HFF-Myc (cell line): ENCODE measurements at regions not wholly inside any gene's neighbourhood (a gene's known extent, or its start where the extent isn't known, plus 50 kb on each side); places are given as distances from the start of the nearest gene placed in this dataset.

Experiments used
- DNase-seq: peaks from one replicate; pipeline ENCODE4 v3.0.0-alpha.2; 2011; ENCODE audit warnings: low read depth; ENCODE audit errors: extremely low read depth
- H3K4me3 ChIP-seq: replicated peaks from 2 replicates; pipeline ENCODE4 v1.5.1; 2011; ENCODE audit warnings: low read depth, mild to moderate bottlenecking, control low read depth, low read length
- TF ChIP-seq, protein P1 (sequence below): IDR thresholded peaks from 2 replicates; pipeline ENCODE4 v1.5.1; 2012; ENCODE audit warnings: mild to moderate bottlenecking, low read depth, low read length, control low read depth; ENCODE audit errors: missing control alignments

DNA sequence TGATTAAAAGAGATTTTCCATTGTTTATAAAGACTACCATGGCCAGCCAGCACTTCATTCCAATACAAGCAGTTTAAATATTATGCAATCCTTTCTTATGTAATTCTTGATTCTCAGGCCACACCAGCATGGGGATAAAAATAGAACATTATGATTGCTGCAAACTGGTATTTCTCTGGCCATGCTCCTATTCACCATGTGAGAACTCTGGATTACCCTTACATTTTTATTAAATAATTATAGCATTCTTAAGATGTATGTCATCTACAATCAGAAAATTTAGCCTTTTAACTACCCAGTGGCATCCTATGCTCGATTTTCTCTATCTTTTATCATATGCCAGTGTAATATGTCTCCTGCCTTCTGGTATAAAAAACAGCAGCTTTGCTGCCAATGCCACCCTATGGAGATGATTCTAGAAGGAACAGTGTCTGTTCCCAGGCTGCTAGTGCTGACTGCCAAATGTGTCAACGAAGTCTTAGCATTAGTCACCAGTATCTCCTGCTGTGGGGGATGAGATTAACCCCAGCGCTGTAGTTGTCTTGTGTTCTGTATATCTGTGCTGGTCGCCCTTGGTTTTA lies 501.4 kb downstream of the BCKDHB start:
- TF ChIP-seq, protein P1, sequence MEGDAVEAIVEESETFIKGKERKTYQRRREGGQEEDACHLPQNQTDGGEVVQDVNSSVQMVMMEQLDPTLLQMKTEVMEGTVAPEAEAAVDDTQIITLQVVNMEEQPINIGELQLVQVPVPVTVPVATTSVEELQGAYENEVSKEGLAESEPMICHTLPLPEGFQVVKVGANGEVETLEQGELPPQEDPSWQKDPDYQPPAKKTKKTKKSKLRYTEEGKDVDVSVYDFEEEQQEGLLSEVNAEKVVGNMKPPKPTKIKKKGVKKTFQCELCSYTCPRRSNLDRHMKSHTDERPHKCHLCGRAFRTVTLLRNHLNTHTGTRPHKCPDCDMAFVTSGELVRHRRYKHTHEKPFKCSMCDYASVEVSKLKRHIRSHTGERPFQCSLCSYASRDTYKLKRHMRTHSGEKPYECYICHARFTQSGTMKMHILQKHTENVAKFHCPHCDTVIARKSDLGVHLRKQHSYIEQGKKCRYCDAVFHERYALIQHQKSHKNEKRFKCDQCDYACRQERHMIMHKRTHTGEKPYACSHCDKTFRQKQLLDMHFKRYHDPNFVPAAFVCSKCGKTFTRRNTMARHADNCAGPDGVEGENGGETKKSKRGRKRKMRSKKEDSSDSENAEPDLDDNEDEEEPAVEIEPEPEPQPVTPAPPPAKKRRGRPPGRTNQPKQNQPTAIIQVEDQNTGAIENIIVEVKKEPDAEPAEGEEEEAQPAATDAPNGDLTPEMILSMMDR, result no peak
- DNase-seq, result peak; percentile 20
- no peak overlapping the region for H3K4me3 ChIP-seq

DNA sequence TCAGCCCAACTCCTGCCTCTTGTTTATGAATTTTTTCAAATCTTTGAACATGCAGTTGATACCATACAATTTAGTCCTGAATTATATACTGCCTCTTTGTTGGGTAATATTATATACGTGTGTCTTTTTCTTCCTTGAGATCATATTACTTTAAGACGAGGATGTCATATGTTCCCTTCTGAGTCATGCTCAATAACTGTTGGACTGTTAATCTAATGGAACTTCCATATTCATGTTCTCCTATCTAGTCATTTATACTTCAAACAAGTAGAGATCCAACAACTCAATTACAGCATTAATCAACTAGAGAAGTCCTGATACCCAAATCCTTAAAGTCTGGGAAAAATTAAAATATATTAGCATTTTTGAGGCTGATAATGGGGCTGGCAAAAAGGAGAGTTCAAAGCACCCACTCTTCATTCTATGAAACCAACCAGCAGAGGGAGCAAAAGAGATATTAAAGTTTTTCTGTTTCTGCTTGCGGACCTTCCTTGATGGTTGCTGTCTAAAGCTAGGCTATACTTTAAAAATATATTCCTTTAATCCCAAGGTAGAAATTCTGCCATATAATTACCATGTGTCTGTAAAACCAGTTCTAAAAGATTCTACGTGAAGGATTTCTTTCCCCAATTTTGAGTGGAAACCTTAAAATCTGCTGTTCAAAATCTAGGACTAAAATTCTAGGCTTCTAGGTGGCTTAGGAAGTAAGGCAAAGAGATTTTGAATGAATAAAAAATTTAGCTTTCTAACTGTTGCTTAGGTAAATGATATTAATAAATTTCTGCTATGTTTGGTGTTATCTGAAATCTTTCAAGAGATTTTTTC lies 498.9 kb downstream of the BCKDHB start:
- no peak overlapping the region for H3K4me3 ChIP-seq
- peak; percentile 39 for DNase-seq
- TF ChIP-seq, protein P1, result peak; percentile 53

DNA sequence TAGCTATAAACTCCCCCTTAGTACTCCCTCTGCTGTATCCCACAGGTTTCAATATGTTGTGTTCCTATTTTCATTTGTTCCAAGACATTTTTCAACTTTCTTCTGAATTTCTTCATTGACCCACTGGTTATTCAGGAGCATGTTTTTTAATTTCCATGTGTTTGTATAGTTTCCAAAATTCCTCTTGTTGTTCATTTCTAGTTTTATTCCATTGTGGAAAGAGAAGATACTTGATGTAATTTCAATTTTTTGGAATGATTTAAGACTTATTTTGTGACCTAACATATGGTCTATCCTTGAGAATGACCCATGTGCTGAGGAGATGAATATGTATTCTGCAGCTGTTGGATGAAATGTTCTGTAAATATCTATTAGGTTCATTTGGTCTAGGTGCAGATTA lies 497.2 kb downstream of the BCKDHB start:
- no peak for DNase-seq
- TF ChIP-seq, protein P1, result no peak
- no peak overlapping the region for H3K4me3 ChIP-seq

DNA sequence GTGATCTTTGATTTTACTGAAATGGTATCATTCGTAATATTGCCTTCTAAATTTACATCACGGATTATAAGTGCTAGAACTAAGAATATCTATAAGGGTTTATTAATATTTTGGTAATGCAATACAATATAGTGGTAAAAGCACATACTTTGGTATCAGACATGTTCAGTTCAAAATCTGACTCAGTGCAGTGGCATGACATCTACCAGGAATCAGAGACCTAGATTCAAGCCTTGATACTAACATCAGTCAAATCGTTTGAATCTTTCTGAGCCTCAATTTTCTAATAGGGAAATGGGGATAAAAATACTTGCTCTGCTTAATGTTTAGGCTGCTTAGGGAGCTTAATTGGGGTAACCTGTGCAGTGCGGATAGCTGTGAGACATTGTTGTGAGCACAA lies 488.0 kb downstream of the BCKDHB start:
- no peak for DNase-seq
- no peak overlapping the region for H3K4me3 ChIP-seq
- TF ChIP-seq, protein P1, result no peak

DNA sequence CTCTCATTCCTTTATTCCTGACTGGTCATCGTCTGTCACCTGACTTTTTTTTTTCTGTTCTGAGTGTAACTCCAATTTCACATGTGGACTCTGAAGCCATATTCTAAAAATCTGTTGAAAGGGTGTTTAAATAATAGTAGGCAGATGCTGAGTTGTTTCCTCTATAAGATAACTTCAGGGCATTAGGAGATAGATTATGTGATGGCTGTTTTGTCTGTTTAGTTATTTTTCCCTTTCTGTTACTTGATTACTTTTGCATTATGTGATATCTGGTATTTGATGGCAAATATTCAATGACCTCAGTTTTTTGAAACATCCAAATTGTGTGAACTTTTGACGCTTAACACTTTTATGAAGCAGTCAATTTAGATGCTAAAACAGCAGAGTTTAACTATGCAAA lies 486.0 kb downstream of the BCKDHB start:
- TF ChIP-seq, protein P1, result no peak
- H3K4me3 ChIP-seq, result no peak overlapping the region
- no peak for DNase-seq

DNA sequence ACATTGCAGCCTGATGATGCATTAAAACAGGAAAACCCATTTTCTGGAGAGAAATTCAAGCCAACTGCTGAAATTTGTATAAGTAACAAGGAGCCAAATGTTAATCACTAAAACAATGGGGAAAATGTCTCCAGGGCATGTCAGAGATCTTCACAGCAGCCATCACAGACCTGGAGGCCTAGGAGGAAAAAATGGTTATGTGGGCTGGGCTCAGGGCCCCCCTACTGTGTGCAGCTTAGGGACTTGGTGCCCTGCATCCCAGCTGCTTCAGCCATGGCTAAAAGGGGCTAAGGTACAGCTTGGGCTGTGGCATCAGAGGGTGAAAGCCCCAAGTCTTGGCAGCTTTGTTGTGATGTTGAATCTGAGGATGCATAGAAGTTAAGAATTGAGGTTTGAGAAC lies 479.8 kb downstream of the BCKDHB start:
- no peak overlapping the region for H3K4me3 ChIP-seq
- DNase-seq, result no peak
- TF ChIP-seq, protein P1, result no peak
